ENCODE measurements at regions not wholly inside any gene's neighbourhood (a gene's known extent, or its start where the extent isn't known, plus 50 kb on each side); places are given as distances from the start of the nearest gene placed in this dataset.

DNA sequence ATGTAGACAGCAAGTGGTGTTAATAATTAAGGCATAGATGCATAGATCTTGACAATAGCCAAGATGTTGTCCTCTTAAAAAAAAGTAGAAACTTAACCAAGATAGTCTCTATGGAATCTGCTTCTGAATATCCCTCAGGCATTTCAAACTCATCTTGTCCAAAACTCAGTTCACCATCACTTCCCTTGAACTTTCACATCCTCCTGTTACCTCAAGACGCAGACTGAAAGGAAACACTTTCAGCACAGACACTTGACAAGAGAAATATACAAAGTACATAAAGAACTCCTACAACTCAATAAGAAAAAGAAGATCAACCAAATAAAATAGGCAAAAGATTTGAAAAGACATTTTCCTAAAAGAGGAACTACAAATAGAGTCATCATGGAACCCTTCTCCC is 451.1 kb downstream of the FOXO1 start:
- CTCF ChIA-PET, result no interaction called here
- POLR2A ChIA-PET, result no interaction called here
- Mint-ChIP-seq H3K4me3 (no peak overlapping the region), H3K27ac (no peak overlapping the region), H3K9me3 (peaks cover 5% of the 10 kb centered on the region; the same call in 1 of the 2 replicates), H3K27me3 (ENCODE audit: low read depth) (no peaks in the 10 kb centered on the region), H3K4me1 (peaks cover 10% of the 10 kb centered on the region), H3K36me3 (no peaks in the 10 kb centered on the region)
- DNase-seq (ENCODE audit: low spot score) (no peak), ATAC-seq (no peak)
- no peak for TF ChIP-seq ESRRA (CRISPR knock-in tag; IDR thresholded peaks at IDR 0.05; ENCODE audit: borderline replicate concordance)
- TF ChIP-seq ZNF423 (CRISPR knock-in tag; IDR thresholded peaks at IDR 0.05), result no peak
- TF ChIP-seq, protein P1, sequence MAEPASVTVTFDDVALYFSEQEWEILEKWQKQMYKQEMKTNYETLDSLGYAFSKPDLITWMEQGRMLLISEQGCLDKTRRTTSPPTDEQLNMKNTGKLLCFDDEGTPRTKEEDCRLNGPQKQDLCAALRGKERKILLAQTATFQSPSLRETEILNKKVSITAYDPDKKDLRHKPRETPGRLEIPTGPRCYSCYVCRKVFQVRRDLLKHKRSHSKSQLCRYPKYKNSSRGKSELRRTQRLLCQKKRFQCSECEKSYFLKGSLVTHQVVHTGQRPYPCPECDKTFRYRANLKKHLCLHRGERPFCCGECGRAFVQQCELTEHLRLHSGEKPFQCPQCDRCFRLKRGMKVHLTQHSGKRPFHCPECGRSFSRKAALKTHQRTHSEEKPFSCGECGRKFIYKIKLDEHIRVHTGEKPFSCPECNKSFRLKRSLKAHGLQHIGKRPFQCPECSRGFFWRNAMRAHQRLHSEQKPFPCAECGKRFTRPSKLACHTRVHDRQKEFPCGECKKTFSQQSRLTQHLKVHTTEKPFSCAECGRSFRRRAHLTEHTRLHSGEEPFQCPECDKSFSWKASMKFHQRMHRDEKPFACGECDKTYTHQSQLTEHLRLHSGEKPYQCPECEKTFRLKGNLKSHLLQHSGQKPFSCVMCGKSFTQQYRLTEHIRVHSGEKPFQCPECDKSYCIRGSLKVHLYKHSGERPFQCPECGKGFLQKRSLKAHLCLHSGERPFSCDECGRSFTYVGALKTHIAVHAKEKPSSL (CRISPR knock-in tag; conservative IDR thresholded peaks at IDR 0.05), result no peak
- TF ChIP-seq PRRX2 (CRISPR knock-in tag; IDR thresholded peaks at IDR 0.05), result no peak
- no peak for TF ChIP-seq ETV6 (CRISPR knock-in tag; IDR thresholded peaks at IDR 0.05)
- TF ChIP-seq, protein P2, sequence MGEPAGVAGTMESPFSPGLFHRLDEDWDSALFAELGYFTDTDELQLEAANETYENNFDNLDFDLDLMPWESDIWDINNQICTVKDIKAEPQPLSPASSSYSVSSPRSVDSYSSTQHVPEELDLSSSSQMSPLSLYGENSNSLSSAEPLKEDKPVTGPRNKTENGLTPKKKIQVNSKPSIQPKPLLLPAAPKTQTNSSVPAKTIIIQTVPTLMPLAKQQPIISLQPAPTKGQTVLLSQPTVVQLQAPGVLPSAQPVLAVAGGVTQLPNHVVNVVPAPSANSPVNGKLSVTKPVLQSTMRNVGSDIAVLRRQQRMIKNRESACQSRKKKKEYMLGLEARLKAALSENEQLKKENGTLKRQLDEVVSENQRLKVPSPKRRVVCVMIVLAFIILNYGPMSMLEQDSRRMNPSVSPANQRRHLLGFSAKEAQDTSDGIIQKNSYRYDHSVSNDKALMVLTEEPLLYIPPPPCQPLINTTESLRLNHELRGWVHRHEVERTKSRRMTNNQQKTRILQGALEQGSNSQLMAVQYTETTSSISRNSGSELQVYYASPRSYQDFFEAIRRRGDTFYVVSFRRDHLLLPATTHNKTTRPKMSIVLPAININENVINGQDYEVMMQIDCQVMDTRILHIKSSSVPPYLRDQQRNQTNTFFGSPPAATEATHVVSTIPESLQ (CRISPR knock-in tag; IDR thresholded peaks at IDR 0.05), result no peak
- TF ChIP-seq KAT7 (CRISPR knock-in tag; IDR thresholded peaks at IDR 0.05; ENCODE audit: borderline replicate concordance), result no peak
- no peak for TF ChIP-seq TEAD1 (CRISPR knock-in tag; IDR thresholded peaks at IDR 0.05)
- TF ChIP-seq, protein P3, sequence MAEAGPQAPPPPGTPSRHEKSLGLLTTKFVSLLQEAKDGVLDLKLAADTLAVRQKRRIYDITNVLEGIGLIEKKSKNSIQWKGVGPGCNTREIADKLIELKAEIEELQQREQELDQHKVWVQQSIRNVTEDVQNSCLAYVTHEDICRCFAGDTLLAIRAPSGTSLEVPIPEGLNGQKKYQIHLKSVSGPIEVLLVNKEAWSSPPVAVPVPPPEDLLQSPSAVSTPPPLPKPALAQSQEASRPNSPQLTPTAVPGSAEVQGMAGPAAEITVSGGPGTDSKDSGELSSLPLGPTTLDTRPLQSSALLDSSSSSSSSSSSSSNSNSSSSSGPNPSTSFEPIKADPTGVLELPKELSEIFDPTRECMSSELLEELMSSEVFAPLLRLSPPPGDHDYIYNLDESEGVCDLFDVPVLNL (CRISPR knock-in tag; IDR thresholded peaks at IDR 0.05; ENCODE audit: borderline replicate concordance, low read depth), result no peak
- no peak for TF ChIP-seq RELA (CRISPR knock-in tag; IDR thresholded peaks at IDR 0.05; ENCODE audit: borderline replicate concordance)
- no peak for TF ChIP-seq ARID4B (CRISPR knock-in tag; IDR thresholded peaks at IDR 0.05; ENCODE audit: borderline replicate concordance)
- TF ChIP-seq TP53 (CRISPR knock-in tag; IDR thresholded peaks at IDR 0.05), result no peak

GRCh38 chr13:40215747-40216146 is 450.7 kb downstream of the FOXO1 start:
- ATAC-seq, result no peak
- no peak for DNase-seq (ENCODE audit: low spot score)
- Mint-ChIP-seq H3K4me1 (peaks cover 10% of the 10 kb centered on the region), H3K9me3 (peaks cover 5% of the 10 kb centered on the region; the same call in 1 of the 2 replicates), H3K36me3 (no peaks in the 10 kb centered on the region), H3K4me3 (no peak overlapping the region), H3K27ac (no peak overlapping the region), H3K27me3 (ENCODE audit: low read depth) (no peaks in the 10 kb centered on the region)
- TF ChIP-seq ZNF423 (CRISPR knock-in tag; IDR thresholded peaks at IDR 0.05) (no peak), CTCF (IDR thresholded peaks at IDR 0.05) (no peak), JUN (CRISPR knock-in tag; IDR thresholded peaks at IDR 0.05) (no peak), NR2C2 (CRISPR knock-in tag; IDR thresholded peaks at IDR 0.05) (no peak), CREM (CRISPR knock-in tag; IDR thresholded peaks at IDR 0.05) (no peak), ATF1 (CRISPR knock-in tag; IDR thresholded peaks at IDR 0.05) (no peak)
- ChIA-PET CTCF (no interaction called here), POLR2A (no interaction called here)
